Pancreas (tissue), 10 donors: ENCODE measurements at regions not wholly inside any gene's neighbourhood (a gene's known extent, or its start where the extent isn't known, plus 50 kb on each side); places are given as distances from the start of the nearest gene placed in this dataset.

Experiments used
- ATAC-seq, 4 donors: fragments of 200-7000 bp; cut with Tn5 transposase; one replicate each; pipeline versions ENCODE4 v1.8.0 to v1.9.1; 2020; ENCODE audit warnings: mild to moderate bottlenecking in 4 of 4, moderate library complexity in 4 of 4
- DNase-seq, 6 donors: peaks; one replicate each; pipeline ENCODE4 v3.0.0-alpha.2; 2020
- FAIRE-seq: peaks from 2 replicates; lab custom pipeline; 2012; peaks lifted over from hg19 to GRCh38; lab: Jason Lieb, UNC
- H3K27ac ChIP-seq, 4 donors: fragments of 200-600 bp; sonication (generic); 1 replicate in 3 of 4; 2 replicates in 1 of 4; pipeline versions ENCODE4 v1.5.0 to v1.8.0; 2020
- H3K27me3 ChIP-seq, 4 donors: fragments of 200-600 bp; one replicate each; pipeline ENCODE4 v1.8.0; 2021
- H3K36me3 ChIP-seq, 3 donors: fragments of 200-600 bp; sonication (generic) in 1 of 3; one replicate each; pipeline versions ENCODE4 v1.5.0 to v1.8.0; 2020 to 2021
- H3K4me1 ChIP-seq, 3 donors: fragments of 200-600 bp; one replicate each; pipeline ENCODE4 v1.8.0; 2021
- H3K4me3 ChIP-seq, 4 donors: fragments of 200-600 bp; sonication (generic) in 2 of 4; one replicate each; pipeline versions ENCODE4 v1.5.0 to v1.8.0; 2020 to 2021
- H3K9me3 ChIP-seq, 4 donors: fragments of 200-600 bp; one replicate each; pipeline ENCODE4 v1.8.0; 2021
- CTCF ChIP-seq, 4 donors: fragments of 200-600 bp; sonication (generic) in 3 of 4; IDR thresholded peaks; one replicate each; pipeline versions ENCODE4 v1.5.0 to v1.8.0; 2021; ENCODE audit warnings: antibody characterized with exemption in 4 of 4
- WGBS, 2 donors: extraction: QIAGEN DNeasy Blood & Tissue Kit; methylation state at CpG; one replicate each; pipeline ENCODE4 v1.1.7; 2013; 5-methylcytosine and 5-hydroxymethylcytosine counted together
- intact Hi-C, 3 donors: fragments of 100-400 bp; cut with DNase I; formaldehyde crosslinking; loops; one replicate each; pipeline versions ENCODE4 v1.11.1 to v1.14.2; 2022
- donor health status: healthy with polysubstance abuse.
- donor health status: DM: no; HTN: no; CAD: no; lungs with moderate emphysema.
- donor health status: DM: no; HTN: no; CAD: no.
- donor health status: control.
- donor health status: control.
- donor health status: Bipolar disorder and iron deficiency.
- donor health status: DM: yes; HTN: yes; CAD: no.
- donor health status: DM: no; HTN: no; CAD: no.
- donor health status: DM: no; HTN: no; CAD: no.
- donor health status: DM: yes; HTN: yes; CAD: no.

GRCh38 chr3:34686541-34686940 is 888.1 kb downstream of the PDCD6IP start:
- Histone ChIP-seq H3K9me3 (no peaks in the 10 kb centered on the region), H3K4me1 (no peaks in the 10 kb centered on the region), H3K36me3 (no peaks in the 10 kb centered on the region), H3K4me3 (no peak overlapping the region), H3K27ac (no peak overlapping the region), H3K27me3 (no peaks in the 10 kb centered on the region)
- DNase-seq (no peak), ATAC-seq (no peak), FAIRE-seq (no peak)
- WGBS, 2 donors: 65 to 77% methylated on average over 1 of the region's 1 CpG
- intact Hi-C loops: loop anchor here in 2 of 3 donors (10.0 kb wide), 1 partner anchor 802 kb away; no protein-coding TSS in a partner anchor
- no peak for TF ChIP-seq CTCF (IDR thresholded peaks at IDR 0.05)

- ATAC-seq (no peak), DNase-seq (no peak), FAIRE-seq (no peak)
- Histone ChIP-seq H3K27me3 (no peaks in the 10 kb centered on the region), H3K4me1 (no peaks in the 10 kb centered on the region), H3K9me3 (no peaks in the 10 kb centered on the region), H3K4me3 (no peak overlapping the region), H3K36me3 (no peaks in the 10 kb centered on the region), H3K27ac (no peak overlapping the region)
- intact Hi-C loops: loop anchor here in 2 of 3 donors (10.0 kb wide), 1 partner anchor 803 kb away; no protein-coding TSS in a partner anchor
- WGBS, 2 donors: 77 to 78% methylated on average over 1 of the region's 1 CpG
- TF ChIP-seq CTCF (IDR thresholded peaks at IDR 0.05): no peak
Measured at GRCh38 chr3:34687671-34688070, 889.2 kb downstream of the PDCD6IP start.

- H3K27ac ChIP-seq: no peak overlapping the region
- DNase-seq (no peak), FAIRE-seq (no peak), ATAC-seq (no peak)
- H3K9me3 ChIP-seq: no peaks in the 10 kb centered on the region
- 60 to 75% methylated on average over 4 of the region's 4 CpGs for WGBS, 2 donors
- intact Hi-C loops: no loop called here
- H3K36me3 ChIP-seq: no peaks in the 10 kb centered on the region
- no peaks in the 10 kb centered on the region for H3K27me3 ChIP-seq
- TF ChIP-seq CTCF (IDR thresholded peaks at IDR 0.05): no peak
- H3K4me1 ChIP-seq: no peaks in the 10 kb centered on the region
- no peak overlapping the region for H3K4me3 ChIP-seq
Measured at GRCh38 chr3:34696831-34697230, 898.4 kb downstream of the PDCD6IP start.

- FAIRE-seq: no peak
- TF ChIP-seq CTCF (IDR thresholded peaks at IDR 0.05): no peak
- H3K4me1 ChIP-seq: no peaks in the 10 kb centered on the region
- DNase-seq: no peak
- no peak for ATAC-seq
- intact Hi-C loops: no loop called here
- no peaks in the 10 kb centered on the region for H3K9me3 ChIP-seq
- WGBS, 2 donors: 85 to 92% methylated on average over 3 of the region's 3 CpGs
- H3K27me3 ChIP-seq: no peaks in the 10 kb centered on the region
- no peak overlapping the region for H3K27ac ChIP-seq
- H3K36me3 ChIP-seq: no peaks in the 10 kb centered on the region
- H3K4me3 ChIP-seq: no peak overlapping the region
Measured at GRCh38 chr3:34703053-34703452, 904.6 kb downstream of the PDCD6IP start.

GRCh38 chr3:34724916-34725499 is 914.3 kb upstream of the ARPP21 start:
- Histone ChIP-seq H3K36me3 (no peaks in the 10 kb centered on the region), H3K27me3 (no peaks in the 10 kb centered on the region), H3K4me3 (no peak overlapping the region), H3K9me3 (no peaks in the 10 kb centered on the region), H3K27ac (no peak overlapping the region), H3K4me1 (no peaks in the 10 kb centered on the region)
- no peak for TF ChIP-seq CTCF (IDR thresholded peaks at IDR 0.05)
- FAIRE-seq (no peak), ATAC-seq (no peak), DNase-seq (no peak)
- 10 to 15% methylated on average over 3 of the region's 3 CpGs for WGBS, 2 donors
- intact Hi-C loops: no loop called here
